HepG2 (cell line): ENCODE measurements at regions not wholly inside any gene's neighbourhood (a gene's known extent, or its start where the extent isn't known, plus 50 kb on each side); places are given as distances from the start of the nearest gene placed in this dataset.

ENCODE experiments used
- ATF2 ChIP-seq: sonication (generic); formaldehyde crosslinking; IDR thresholded peaks from 2 replicates; pipeline ENCODE4 v1.4.0; 2020; ENCODE audit warnings: missing genetic modification reagents
- BCLAF1 ChIP-seq: fragments of 450-650 bp; IDR thresholded peaks from 2 replicates; pipeline ENCODE4 v1.6.1; 2017; ENCODE audit warnings: mild to moderate bottlenecking
- CHD4 ChIP-seq: fragments of 200-600 bp; sonication (generic); IDR thresholded peaks from 2 replicates; pipeline ENCODE4 v1.7.0; 2017; ENCODE audit warnings: mild to moderate bottlenecking, low read length, borderline replicate concordance
- FOXM1 ChIP-seq: sonication (generic); formaldehyde crosslinking; IDR thresholded peaks from 2 replicates; pipeline ENCODE4 v1.5.0; 2020; ENCODE audit warnings: missing genetic modification reagents
- GFI1 ChIP-seq: sonication (generic); formaldehyde crosslinking; IDR thresholded peaks from 2 replicates; pipeline ENCODE4 v1.5.0; 2020; ENCODE audit warnings: missing genetic modification reagents, mild to moderate bottlenecking, borderline replicate concordance
- IKZF1 ChIP-seq: fragments of 450-650 bp; IDR thresholded peaks from 2 replicates; pipeline ENCODE4 v1.7.1; 2016
- NCOA5 ChIP-seq: sonication (generic); formaldehyde crosslinking; IDR thresholded peaks from 2 replicates; pipeline ENCODE4 v1.4.0; 2020; ENCODE audit warnings: missing genetic modification reagents
- NFYC ChIP-seq: IDR thresholded peaks from 2 replicates; pipeline ENCODE4 v1.6.1; 2016; ENCODE audit warnings: missing genetic modification reagents, missing compliant biosample characterization
- NKX3-1 ChIP-seq: sonication (generic); formaldehyde crosslinking; IDR thresholded peaks from 2 replicates; pipeline ENCODE4 v1.5.0; 2020; ENCODE audit warnings: missing genetic modification reagents
- ONECUT2 ChIP-seq: sonication (generic); formaldehyde crosslinking; IDR thresholded peaks from 2 replicates; pipeline ENCODE4 v1.4.0; 2020; ENCODE audit warnings: missing genetic modification reagents
- PCBP2 ChIP-seq: fragments of 200-400 bp; formaldehyde crosslinking; optimal IDR thresholded peaks from 2 replicates; pipeline ENCODE3; 2018; ENCODE audit warnings: low read length, low read depth; ENCODE audit not compliant: poor library complexity, severe bottlenecking
- POLR2G ChIP-seq: fragments of 200-400 bp; formaldehyde crosslinking; IDR thresholded peaks from 2 replicates; pipeline ENCODE4 v1.6.1; 2018; ENCODE audit warnings: mild to moderate bottlenecking, low read depth, low read length, moderate library complexity
- SAFB2 ChIP-seq: sonication (generic); formaldehyde crosslinking; IDR thresholded peaks from 2 replicates; pipeline ENCODE4 v1.5.1; 2020; ENCODE audit warnings: missing genetic modification reagents, low read depth, mild to moderate bottlenecking, borderline replicate concordance
- SAP130 ChIP-seq: IDR thresholded peaks from 2 replicates; pipeline ENCODE4 v1.6.1; 2016; ENCODE audit warnings: low read depth
- SRSF4 ChIP-seq: fragments of 200-400 bp; formaldehyde crosslinking; IDR thresholded peaks from one replicate; pipeline ENCODE4 v1.6.1; 2018; ENCODE audit warnings: mild to moderate bottlenecking, low read depth, low read length, moderate library complexity; ENCODE audit not compliant: poor library complexity, severe bottlenecking
- STAG1 ChIP-seq: sonication (generic); formaldehyde crosslinking; IDR thresholded peaks from 2 replicates; pipeline ENCODE4 v1.4.0; 2020; ENCODE audit warnings: missing genetic modification reagents
- THAP11 ChIP-seq: IDR thresholded peaks from 2 replicates; pipeline ENCODE4 v1.6.1; 2016; ENCODE audit warnings: missing biosample characterization, missing genetic modification reagents
- ZNF543 ChIP-seq: sonication (generic); formaldehyde crosslinking; IDR thresholded peaks from 2 replicates; pipeline ENCODE4 v1.4.0; 2020; ENCODE audit warnings: mild to moderate bottlenecking, missing genetic modification reagents
- ZNF780A ChIP-seq: sonication (generic); formaldehyde crosslinking; IDR thresholded peaks from 2 replicates; pipeline ENCODE4 v1.8.0; 2022; ENCODE audit warnings: mild to moderate bottlenecking, missing genetic modification reagents, moderate library complexity
- TF ChIP-seq, protein P1 (sequence below): sonication (generic); formaldehyde crosslinking; conservative IDR thresholded peaks from 2 replicates; pipeline ENCODE4 v1.4.0; 2020; ENCODE audit warnings: missing genetic modification reagents
- TF ChIP-seq, protein P2 (sequence below): sonication (generic); formaldehyde crosslinking; IDR thresholded peaks from 2 replicates; pipeline ENCODE4 v1.4.0; 2020; ENCODE audit warnings: missing genetic modification reagents

GRCh38 chr6:85354761-85355618 lies 94.9 kb upstream of the NT5E start (continued):
- TF ChIP-seq PCBP2 (no peak), IKZF1 (no peak), FOXM1 (CRISPR knock-in tag) (no peak), POLR2G (no peak), CHD4 (no peak), GFI1 (no peak), THAP11 (CRISPR knock-in tag) (peak; percentile 19; the same call in 1 of the 2 replicates), NKX3-1 (CRISPR knock-in tag) (no peak), SAFB2 (CRISPR knock-in tag) (no peak), SAP130 (CRISPR knock-in tag) (no peak), ZNF780A (CRISPR knock-in tag) (no peak), ZNF543 (CRISPR knock-in tag) (no peak), STAG1 (CRISPR knock-in tag) (peak; percentile 97), NCOA5 (CRISPR knock-in tag) (no peak), SRSF4 (no peak), ATF2 (no peak), NFYC (no peak), ONECUT2 (CRISPR knock-in tag) (no peak), BCLAF1 (no peak)
- TF ChIP-seq, protein P1, sequence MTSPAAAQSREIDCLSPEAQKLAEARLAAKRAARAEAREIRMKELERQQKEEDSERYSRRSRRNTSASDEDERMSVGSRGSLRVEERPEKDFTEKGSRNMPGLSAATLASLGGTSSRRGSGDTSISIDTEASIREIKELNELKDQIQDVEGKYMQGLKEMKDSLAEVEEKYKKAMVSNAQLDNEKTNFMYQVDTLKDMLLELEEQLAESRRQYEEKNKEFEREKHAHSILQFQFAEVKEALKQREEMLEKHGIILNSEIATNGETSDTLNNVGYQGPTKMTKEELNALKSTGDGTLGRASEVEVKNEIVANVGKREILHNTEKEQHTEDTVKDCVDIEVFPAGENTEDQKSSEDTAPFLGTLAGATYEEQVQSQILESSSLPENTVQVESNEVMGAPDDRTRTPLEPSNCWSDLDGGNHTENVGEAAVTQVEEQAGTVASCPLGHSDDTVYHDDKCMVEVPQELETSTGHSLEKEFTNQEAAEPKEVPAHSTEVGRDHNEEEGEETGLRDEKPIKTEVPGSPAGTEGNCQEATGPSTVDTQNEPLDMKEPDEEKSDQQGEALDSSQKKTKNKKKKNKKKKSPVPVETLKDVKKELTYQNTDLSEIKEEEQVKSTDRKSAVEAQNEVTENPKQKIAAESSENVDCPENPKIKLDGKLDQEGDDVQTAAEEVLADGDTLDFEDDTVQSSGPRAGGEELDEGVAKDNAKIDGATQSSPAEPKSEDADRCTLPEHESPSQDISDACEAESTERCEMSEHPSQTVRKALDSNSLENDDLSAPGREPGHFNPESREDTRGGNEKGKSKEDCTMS (CRISPR knock-in tag) = no peak
- TF ChIP-seq, protein P2, sequence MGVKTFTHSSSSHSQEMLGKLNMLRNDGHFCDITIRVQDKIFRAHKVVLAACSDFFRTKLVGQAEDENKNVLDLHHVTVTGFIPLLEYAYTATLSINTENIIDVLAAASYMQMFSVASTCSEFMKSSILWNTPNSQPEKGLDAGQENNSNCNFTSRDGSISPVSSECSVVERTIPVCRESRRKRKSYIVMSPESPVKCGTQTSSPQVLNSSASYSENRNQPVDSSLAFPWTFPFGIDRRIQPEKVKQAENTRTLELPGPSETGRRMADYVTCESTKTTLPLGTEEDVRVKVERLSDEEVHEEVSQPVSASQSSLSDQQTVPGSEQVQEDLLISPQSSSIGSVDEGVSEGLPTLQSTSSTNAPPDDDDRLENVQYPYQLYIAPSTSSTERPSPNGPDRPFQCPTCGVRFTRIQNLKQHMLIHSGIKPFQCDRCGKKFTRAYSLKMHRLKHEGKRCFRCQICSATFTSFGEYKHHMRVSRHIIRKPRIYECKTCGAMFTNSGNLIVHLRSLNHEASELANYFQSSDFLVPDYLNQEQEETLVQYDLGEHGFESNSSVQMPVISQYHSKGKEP (CRISPR knock-in tag) = no peak
